HG02642 (cell line): ENCODE measurements at regions not wholly inside any gene's neighbourhood (a gene's known extent, or its start where the extent isn't known, plus 50 kb on each side); places are given as distances from the start of the nearest gene placed in this dataset.
"Not testable (repeated sequence)": the region's sequence is repeated elsewhere in the genome, so short reads cannot be mapped to it uniquely, and the experiment has no call there.

Experiments
- ATAC-seq: cut with Tn5 transposase; IDR thresholded peaks from one replicate; pipeline ENCODE4 v1.9.1; 2021; ENCODE audit warnings: mild to moderate bottlenecking; ENCODE audit not compliant: unreplicated experiment, poor library complexity

DNA sequence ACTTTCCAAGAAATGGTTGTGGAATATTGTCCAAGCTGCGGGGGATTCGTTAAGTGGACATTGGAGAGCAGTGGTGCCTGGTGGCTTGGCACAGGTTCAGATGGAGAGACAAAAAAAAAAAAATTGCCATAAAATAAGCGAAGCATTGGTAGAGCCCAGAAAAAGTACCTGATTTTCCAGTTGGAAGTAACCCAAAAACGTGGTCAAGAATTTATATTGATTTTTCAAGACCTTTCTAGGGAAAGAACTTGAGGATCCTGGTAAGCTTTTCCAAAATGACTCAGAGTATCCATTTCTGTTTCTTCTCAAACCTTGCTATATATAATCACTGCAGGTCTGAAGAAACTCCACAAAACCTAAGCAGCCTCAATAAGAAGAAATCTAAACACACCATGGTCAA, 94.6 kb downstream of the ING1 start:
- ATAC-seq, result no peak

DNA sequence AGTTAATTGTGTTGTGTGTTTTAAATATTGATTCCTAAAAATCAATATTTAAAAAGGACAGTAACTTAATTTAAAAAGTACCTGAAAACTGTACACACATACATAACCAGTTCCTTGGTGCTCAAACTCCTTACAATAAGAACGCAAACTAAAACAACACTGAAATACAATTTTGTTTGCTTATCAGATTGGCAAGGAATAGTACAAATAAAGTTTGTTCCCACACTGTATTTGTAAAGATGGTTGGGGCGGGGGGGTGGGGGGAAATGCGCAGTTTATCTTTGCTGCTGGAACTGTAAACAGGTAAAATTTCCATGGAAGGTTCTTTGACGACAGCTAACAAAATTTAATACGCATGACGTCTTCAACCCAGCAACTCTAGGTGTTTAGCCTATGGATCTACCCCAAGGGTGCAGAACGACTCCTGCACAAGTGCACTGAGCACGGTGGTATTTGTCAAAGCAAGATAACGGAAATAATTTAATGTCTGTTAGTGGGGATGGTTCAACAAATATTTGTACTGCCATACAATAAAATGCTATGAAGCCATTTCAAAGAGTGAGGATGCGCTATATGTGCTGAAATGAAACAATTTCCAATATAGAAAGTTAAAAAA, 96.5 kb downstream of the ING1 start:
- ATAC-seq, result no peak

DNA sequence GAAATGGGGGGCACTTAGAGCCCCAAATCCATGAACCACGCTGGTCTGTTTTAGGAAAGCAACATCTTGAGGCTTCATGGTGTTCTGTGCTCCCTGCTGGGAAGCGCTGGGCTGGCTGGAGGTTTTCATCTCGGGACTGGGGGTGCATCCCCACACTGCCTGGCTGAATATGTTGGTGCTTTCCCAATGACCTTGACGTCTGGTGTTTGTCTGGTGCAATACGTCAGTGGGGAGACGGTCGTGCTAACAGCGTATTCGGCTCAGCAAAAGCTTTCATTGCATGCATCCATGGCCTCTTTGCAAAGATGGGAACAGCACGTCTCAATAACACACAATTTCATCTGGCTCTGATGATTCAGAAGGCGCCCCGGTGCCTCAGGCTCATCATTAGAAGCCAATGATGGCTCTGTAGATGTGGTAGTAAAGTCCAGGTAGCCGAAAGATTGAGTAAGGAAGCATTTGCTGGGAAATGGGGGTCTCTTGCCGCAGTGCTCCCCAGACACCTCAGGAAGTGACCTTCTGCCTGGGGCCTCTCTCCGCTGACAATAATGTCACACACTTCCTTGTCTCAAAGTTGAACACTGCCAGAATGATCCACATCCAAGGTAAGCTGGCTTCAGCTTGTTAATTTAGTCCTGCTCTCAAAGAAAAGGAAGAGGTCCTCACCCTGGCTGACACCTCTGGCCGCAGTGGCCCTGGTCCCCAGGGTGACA, 97.7 kb downstream of the ING1 start:
- ATAC-seq, result no peak

DNA sequence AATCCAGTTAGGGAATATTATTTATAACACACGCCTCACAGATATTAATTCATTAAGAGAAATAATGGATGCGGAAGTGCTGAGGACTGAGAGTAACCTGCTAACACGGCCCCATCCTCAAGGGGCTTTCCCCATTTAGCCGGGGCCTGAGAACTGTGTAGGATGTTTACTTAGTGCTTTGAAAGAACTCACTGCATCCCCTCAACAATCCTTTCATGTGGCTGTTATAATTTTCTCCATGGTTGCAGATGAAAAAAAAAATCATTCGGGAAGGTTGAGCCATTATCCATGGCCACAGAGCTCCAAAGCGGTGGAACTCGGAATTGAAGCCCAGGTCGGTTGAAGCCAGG, 98.2 kb downstream of the ING1 start:
- no peak for ATAC-seq

DNA sequence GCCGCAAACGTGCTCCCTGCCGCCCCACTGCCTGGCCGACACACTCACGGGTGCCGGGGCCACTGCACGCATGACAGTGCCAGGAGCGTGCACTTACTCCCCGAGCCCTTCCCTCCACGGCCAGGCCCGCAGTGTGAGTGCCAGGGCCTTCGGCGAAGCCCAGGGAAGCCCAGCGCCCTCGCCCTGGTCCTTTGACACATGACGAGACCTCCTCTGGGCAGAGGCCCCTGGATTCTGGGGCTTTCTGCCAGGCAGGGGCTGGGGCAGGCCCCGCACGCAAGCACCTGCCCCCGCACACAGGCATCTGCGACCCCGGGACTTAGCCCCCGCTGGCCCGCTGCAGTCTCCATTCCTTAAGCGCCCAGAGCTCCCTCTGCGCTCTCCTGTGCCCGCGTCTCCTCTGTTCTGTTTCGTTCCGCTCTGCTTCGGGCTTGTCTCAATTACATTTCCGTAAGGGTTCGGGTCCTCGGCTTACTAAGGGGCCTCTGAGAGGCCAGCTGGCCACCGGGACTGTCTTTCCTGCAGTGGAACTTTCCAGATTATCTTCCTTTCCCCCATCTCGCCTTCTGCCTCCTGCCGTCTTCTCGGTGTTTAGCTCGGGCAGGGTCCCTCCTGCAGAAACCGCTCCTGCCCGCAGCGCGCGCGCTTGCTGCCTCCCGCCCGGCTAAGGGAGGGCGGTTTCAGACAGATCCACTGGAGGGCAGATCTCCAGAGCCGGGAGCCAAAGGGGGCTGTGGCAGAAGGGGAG, 98.8 kb downstream of the ING1 start:
- no peak for ATAC-seq

DNA sequence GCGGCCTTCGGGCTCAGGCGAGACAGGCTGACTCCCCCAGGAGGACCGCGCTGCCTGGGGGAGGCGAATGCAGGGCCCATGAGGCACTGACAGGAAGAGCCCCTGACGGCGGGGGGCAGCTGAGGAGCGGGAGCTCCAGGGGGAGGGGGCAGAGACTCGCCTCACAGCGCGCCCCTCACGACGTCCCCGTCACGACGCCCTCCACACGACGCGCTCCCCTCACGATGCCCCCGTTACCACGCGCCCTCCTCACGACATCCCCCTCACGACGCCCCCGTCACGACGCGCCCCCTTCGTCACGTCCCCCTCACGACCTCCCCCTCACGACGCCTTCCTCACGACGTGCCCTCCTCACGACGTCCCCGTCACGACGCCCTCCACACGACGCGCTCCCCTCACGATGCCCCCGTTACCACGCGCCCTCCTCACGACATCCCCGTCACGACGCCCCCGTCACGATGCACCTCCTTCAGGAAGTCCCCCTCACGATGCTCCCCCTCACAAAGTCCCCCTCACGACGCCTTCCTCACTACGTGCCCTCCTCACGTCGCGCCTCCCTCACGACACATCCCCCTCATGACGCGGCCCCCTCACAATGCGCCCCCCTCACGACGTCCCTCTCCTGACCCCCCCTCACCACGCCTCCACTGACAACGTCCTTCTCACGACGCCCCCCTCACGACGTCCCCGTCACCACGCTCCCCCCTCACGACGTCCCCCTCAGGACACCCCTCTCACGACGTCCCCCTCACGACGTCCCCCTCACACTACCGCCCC, 99.6 kb downstream of the ING1 start:
- ATAC-seq, result no peak

DNA sequence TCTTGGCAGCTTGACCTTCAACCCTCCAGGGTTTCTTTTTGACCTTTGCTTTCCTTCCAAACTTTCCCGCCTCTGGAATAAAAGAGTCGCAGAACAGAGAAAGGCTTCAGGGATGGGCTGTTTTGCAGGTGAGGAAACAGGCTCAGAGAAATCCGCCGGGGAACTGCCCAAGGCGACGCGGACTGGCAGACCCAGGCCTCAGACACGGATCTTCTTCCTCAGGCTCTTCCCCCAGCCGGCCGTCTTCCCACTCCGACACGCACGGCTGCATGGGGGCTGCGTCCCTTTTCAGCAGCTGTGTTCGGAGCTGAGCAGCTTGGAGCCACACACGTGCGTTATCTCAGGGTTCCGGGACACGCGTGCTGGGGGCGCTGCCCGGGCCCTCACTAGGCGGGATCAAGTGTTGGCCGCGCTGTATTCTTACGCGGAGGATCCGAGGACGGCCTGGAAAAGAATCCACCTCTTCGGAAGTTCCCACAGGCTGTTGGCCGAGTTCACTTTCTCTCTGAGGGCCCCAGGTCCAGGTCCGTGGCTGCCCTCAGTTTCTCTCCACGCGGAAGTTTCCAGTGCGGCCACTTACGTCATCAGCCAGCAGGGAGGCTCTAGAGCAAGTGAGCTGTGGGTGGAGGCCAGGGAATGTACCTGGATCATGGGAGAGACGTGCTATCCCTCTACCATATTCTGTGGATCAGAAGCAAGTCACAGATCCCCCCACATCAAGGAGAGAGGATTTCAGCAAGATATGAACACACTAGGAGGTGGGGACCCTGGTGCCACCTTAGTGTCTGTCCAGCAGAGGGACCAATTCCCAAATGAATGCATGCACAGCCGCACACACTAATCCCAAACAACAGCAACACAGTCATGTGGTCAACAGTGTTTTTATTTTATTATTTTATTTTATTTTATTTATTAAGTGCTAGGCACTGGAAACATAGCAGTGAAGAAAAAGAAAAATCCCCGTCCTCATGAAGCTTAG, 100.4 kb downstream of the ING1 start:
- ATAC-seq, result no peak

DNA sequence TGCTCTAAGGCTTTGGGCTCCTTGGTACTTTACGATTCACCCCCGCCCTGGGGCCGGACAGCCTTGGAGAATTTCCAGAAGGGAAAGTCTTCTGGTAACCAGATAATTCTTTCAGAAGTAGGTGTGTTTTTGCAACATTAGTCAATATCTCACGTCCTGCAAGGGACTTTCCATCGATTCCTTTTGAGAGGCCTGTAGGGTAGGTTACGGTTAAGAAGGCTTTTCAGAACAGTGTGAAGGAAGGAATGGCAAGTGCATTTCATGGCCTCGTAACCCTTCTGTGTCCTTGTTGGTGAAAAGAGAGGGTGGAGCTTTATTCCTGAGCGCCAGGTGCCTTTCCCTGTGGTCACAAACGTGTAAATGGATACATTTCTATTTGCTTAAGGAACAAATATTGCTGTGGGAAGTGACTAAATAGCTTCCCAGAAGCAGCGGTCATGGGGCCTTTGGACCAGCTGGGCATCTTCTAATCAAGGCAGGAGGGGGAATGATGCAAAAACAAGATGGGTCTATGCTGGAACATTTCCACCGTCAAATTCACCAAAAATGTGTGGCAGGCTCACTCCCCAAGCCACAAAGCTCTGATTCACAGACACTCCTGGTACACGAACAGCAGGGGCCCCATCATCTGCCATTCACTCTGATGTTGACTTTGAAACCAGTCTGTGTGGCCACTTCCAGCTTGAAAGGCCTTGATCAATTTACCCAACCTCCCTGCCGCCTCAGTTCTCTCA, 99.2 kb downstream of the ANKRD10 start:
- no peak for ATAC-seq

DNA sequence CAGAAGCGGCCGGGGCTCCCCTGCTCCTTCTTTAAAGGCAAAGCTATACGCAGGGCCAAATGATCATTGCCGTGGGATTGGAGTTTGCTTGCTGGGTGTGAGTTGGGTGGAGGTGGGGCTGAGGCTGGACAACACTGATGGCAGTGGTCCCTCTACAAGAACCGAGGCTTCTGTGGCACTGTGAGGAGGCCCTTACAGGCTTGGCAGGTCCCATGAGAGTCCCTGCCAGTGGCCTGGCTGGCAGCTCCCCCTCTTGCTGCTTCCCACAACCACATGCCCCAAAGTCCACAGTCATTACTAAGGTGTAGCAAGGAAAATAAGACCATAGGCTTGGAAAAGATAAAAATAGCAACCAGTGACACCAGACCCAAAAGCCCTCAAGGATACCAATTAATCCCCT, 98.4 kb downstream of the ANKRD10 start:
- ATAC-seq, result no peak

DNA sequence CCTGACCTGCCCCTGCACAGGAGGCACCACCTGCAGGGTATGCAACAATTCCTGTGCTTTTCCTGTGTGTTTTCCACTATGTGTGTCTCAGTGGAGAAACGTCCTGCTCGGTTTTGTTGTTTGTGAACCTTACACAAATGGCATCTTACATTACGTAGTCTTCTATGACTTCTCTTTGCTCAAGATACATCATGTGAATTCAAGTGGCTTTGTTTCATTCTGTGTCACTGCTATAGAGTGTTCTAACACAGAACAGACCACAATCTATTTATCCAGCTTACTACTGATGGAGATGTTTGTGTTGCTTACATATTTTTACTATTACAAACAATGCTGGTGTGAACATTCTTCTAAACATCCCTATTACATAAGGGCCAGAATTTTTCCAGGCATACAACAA, 97.7 kb downstream of the ANKRD10 start:
- no peak for ATAC-seq

DNA sequence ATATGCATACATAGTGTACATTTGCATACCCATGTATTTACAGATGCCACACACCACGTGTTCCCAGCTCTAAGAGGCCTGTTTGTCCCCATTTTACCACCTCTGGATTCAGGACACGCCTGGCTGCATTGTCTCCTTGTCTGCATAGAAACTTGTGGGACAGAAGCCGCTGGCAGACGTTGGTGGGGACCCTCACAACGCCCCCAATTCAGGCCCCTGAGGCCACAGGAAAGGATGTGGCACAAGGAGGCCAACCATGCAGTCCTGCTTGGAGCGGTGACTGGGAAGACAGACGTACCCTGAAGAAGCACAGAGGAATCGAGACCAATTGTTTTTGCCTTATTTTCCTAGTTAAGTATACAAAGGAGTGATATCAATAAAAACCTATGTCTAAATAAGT, 96.1 kb downstream of the ANKRD10 start:
- no peak for ATAC-seq

DNA sequence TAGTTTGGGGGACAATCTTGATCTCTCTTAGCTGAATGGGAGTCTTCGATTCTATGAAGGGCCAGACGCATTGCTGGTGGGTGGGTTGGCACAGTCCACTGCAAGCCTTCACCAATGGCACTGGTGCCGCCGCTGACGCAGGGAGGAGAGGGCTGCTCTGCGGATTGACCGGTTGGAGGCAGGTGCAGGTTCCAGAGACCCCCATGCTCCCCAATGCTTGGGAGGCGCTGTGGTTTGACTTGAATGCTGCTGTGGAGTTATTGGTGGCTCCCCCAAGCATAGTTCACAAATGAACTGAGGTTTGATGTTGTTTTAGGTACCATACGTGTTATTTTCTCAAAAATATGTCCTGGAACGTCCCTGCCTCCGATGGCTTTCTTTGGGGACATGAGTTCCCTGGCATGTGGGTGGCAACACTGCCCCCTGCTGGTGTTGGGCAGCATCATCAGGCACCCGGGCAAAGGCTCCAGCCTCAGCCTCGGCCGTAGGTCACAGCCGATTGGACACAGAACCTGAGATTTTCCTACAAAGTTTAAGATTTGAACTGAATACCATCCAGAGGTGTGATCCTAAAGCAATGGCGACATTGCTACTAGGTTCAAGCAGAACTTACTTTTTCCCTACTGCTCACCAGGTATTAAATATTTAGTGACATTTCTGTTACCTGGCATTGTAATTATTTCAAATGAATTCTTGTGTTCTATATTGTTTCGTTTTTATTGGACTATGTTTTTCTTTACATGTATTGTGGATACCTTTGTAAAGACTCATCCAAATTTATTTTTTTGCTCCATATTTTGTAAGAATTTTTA, 95.5 kb downstream of the ANKRD10 start:
- ATAC-seq, result peak; percentile 90

DNA sequence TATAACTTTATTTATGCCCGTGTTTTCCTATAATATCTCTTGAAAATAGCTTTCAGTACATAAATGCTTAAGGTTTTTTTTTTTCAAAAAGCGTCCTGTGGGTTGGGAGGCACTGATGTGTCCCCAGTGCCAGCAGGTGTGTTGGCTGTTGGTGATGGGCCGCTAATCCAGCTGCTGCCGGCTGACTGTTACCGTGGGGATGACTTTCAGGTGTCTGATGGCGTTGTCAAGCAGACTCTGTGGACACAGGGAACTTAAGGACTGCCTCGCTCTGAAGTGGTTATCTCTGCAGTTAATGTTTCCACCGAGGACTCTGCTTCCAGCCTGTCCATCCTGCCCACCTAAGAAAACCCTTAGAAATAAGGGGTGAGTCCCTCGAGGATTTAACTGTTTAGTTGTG, 94.5 kb downstream of the ANKRD10 start:
- no peak for ATAC-seq

DNA sequence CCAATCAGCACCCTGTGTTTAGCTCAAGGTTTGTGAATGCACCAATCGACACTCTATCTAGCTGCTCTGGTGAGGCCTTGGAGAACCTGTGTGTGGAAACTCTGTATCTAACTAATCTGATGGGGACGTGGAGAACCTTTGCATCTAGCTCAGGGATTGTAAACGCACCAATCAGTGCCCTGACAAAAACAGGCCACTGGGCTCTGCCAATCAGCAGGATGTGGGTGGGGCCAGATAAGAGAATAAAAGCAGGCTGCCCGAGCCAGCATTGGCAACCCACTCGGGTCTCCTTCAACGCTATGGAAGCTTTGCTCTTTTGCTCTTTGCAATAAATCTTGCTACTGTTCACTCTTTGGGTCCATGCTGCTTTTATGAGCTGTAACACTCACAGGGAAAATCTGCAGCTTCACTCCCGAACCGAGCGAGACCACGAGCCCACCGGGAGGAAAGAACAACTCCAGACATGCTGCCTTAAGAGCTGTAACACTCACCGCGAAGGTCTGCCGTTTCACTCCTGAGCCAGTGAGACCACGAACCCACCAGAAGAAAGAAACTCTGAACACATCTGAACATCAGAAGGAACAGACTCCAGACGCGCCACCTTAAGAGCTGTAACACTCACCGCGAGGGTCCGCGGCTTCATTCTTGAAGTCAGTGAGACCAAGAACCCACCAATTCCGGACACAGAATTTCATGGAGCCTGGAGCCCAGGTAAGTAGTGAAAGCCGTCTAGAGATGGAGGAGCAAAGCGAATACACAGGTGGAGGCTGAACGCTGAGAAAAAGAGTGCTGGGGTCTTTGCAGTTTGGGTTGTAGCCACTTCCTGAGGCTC, 92.8 kb downstream of the ANKRD10 start:
- not testable (repeated sequence) for ATAC-seq

DNA sequence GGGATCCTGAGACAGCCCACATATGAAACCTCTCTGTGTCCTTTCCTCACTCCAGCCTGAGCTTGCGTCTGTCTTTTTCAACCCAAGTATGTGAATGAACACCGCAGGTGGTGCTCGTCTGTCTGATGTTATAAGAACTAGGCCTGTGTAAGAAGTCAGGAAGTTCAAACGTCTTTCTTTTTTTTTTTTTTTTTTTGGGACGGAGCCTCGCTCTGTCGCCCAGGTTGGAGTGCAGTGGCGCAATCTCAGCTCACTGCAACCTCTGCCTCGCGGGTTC, 92.3 kb downstream of the ANKRD10 start:
- no peak for ATAC-seq

DNA sequence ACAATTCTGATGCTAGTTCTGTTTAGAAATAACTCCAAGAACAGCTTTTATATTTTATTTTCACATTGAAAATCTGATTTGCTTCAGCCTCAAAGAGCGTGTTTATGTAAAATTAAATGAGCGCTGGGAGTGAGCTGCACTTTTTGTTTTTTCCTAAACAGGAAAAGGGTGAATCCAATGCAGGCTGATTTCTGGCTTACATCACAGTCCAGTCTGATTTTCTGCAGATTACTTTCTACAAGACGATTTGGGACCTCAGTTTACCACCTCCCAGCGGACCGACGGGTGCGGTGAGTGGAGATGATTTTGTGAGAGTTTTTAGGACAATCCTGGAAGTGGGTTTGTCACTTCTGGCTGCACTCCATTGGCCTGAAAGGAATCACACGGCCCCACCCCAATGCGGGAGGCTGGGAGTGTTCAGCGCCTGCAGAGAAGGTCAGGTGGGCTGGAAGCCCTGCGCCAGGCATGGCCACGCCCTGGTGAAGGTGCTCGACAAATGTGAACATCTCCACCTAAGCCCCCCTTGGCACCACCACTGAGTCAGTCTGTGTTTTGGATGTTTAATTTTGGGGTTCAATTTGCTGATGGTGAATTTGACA, 90.1 kb downstream of the ANKRD10 start:
- no peak for ATAC-seq

DNA sequence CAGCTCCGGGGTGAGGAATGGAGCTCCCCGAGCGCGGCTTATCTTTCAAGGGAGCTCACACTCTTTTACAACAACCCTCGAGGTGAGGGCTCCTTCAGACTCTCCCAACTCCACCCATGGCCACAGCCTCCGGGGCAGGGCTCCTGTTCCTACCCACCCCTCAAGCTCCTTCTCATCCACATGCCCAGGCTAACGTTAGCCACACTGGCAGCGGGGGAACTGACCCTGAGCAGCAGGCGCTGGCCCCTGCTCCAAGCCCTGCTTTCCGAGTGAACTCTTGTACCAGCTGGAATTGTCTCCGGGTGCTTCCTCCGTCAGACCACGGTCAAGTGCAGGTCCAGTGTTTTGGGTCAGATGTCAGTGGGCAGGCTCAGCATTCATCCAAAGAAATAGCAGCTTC, 89.4 kb downstream of the ANKRD10 start:
- no peak for ATAC-seq
